Naive B cell (primary cell): ENCODE measurements at regions not wholly inside any gene's neighbourhood (a gene's known extent, or its start where the extent isn't known, plus 50 kb on each side); places are given as distances from the start of the nearest gene placed in this dataset.

ENCODE experiments used
- ATAC-seq, 2 donors: fragments of 150-1000 bp; cut with Tn5 transposase; 2 replicates each; pipeline ENCODE4 v1.10.0; 2021; ENCODE audit warnings: low read depth in 2 of 2, mild to moderate bottlenecking in 2 of 2, moderate library complexity in 2 of 2
- DNase-seq: peaks from one replicate; pipeline ENCODE4 v3.0.0; 2022
- H3K27ac Mint-ChIP-seq, 6 donors: one replicate each; pipeline ENCODE4 v1.8.0; 2020 to 2022; ENCODE audit warnings: mild to moderate bottlenecking in 6 of 6, mixed read lengths in 6 of 6, moderate library complexity in 5 of 6, inconsistent platforms in 2 of 6
- H3K27me3 Mint-ChIP-seq, 3 donors: one replicate each; pipeline ENCODE4 v1.8.0; 2021 to 2022; ENCODE audit warnings: mixed read lengths in 3 of 3, mild to moderate bottlenecking in 1 of 3
- H3K36me3 Mint-ChIP-seq, 2 donors: one replicate each; pipeline ENCODE4 v1.8.0; 2020 to 2022; ENCODE audit warnings: mixed read lengths in 2 of 2, inconsistent platforms in 1 of 2, mild to moderate bottlenecking in 1 of 2
- H3K4me1 Mint-ChIP-seq, 3 donors: one replicate each; pipeline ENCODE4 v1.8.0; 2020 to 2022; ENCODE audit warnings: mixed read lengths in 3 of 3, inconsistent platforms in 1 of 3, mild to moderate bottlenecking in 1 of 3, moderate library complexity in 1 of 3
- H3K4me3 Mint-ChIP-seq, 8 donors: one replicate each; pipeline ENCODE4 v1.8.0; 2020 to 2022; ENCODE audit warnings: mild to moderate bottlenecking in 8 of 8, mixed read lengths in 8 of 8, moderate library complexity in 8 of 8, inconsistent platforms in 2 of 8
- H3K9me3 Mint-ChIP-seq, 7 donors: one replicate each; pipeline ENCODE4 v1.8.0; 2020 to 2022; ENCODE audit warnings: mixed read lengths in 7 of 7, mild to moderate bottlenecking in 5 of 7, inconsistent platforms in 2 of 7, moderate library complexity in 1 of 7

- no peak for ATAC-seq
- H3K4me1 Mint-ChIP-seq = peaks cover 0 to under 1% (median 0%) of the 10 kb centered on the region in 3 donors
- no peak overlapping the region for H3K27ac Mint-ChIP-seq
These were observed 146.3 kb downstream of the GMNC start for GRCh38 chr3:190716211-190716610.

GRCh38 chr3:190710723-190711122, 151.8 kb downstream of the GMNC start:
- Mint-ChIP-seq H3K27me3 (peaks cover 12 to 16% (median 12%) of the 10 kb centered on the region in 3 donors), H3K4me3 (no peak overlapping the region), H3K36me3 (no peaks in the 10 kb centered on the region), H3K9me3 (no peaks in the 10 kb centered on the region), H3K4me1 (no peaks in the 10 kb centered on the region), H3K27ac (no peak overlapping the region)
- DNase-seq (no peak), ATAC-seq (no peak)

More at GRCh38 chr3:190716211-190716610, 146.3 kb downstream of the GMNC start:
- no peaks in the 10 kb centered on the region for H3K36me3 Mint-ChIP-seq
- DNase-seq = no peak
- no peaks in the 10 kb centered on the region for H3K9me3 Mint-ChIP-seq
- peaks cover 12 to 16% (median 16%) of the 10 kb centered on the region in 3 donors for H3K27me3 Mint-ChIP-seq
- no peak overlapping the region for H3K4me3 Mint-ChIP-seq

- no peak for DNase-seq
- H3K4me3 Mint-ChIP-seq = no peak overlapping the region
- no peak overlapping the region for H3K27ac Mint-ChIP-seq
- no peaks in the 10 kb centered on the region for H3K36me3 Mint-ChIP-seq
- no peak for ATAC-seq
- H3K27me3 Mint-ChIP-seq = peaks cover 4 to 14% (median 8%) of the 10 kb centered on the region in 3 donors
- H3K4me1 Mint-ChIP-seq = no peaks in the 10 kb centered on the region
- H3K9me3 Mint-ChIP-seq = no peaks in the 10 kb centered on the region
These were observed 153.1 kb downstream of the GMNC start for GRCh38 chr3:190709351-190709773.
